C4-2B (cell line): ENCODE measurements at regions not wholly inside any gene's neighbourhood (a gene's known extent, or its start where the extent isn't known, plus 50 kb on each side); places are given as distances from the start of the nearest gene placed in this dataset.

Experiments used
- ZFX ChIP-seq: fragments of 450-650 bp; IDR thresholded peaks from 2 replicates; pipeline ENCODE4 v1.6.1; 2017
- TF ChIP-seq, protein P1 (sequence below): fragments of 450-650 bp; conservative IDR thresholded peaks from 2 replicates; pipeline ENCODE4 v1.5.1; 2017; ENCODE audit warnings: mild to moderate bottlenecking

DNA sequence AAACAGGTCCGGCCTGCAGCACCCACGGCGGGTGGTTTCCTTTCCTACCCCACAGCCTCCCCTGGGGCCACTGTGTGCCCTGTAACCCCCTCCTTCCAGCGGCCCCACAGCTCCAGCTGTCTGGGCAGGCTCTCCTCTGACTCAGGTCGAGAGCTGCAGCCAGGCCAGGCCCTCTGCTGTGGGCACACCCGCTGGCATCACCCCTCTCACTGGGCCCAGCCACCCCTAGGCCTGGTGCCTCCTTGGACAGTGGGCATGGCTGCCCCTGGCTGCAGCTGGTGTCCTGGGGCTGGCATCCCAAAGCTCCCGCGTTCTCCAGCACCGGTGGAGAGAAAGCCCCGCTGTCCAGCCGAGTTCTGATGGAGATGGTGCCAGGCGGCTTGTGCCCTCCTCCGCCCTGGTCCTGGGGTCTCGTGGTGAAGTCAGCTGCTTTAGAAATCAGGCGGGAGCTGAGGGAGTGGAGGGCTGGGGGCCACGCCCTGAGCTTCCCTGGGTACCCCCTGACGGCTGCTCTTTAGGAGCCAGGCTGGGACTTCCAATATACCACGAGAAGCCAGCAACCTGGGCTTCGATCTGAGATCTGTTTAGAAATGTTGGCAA is 114.9 kb downstream of the KIF26A start:
- TF ChIP-seq, protein P1, sequence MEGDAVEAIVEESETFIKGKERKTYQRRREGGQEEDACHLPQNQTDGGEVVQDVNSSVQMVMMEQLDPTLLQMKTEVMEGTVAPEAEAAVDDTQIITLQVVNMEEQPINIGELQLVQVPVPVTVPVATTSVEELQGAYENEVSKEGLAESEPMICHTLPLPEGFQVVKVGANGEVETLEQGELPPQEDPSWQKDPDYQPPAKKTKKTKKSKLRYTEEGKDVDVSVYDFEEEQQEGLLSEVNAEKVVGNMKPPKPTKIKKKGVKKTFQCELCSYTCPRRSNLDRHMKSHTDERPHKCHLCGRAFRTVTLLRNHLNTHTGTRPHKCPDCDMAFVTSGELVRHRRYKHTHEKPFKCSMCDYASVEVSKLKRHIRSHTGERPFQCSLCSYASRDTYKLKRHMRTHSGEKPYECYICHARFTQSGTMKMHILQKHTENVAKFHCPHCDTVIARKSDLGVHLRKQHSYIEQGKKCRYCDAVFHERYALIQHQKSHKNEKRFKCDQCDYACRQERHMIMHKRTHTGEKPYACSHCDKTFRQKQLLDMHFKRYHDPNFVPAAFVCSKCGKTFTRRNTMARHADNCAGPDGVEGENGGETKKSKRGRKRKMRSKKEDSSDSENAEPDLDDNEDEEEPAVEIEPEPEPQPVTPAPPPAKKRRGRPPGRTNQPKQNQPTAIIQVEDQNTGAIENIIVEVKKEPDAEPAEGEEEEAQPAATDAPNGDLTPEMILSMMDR, result no peak
- TF ChIP-seq ZFX, result no peak
